WTC11 (cell line): ENCODE measurements at regions not wholly inside any gene's neighbourhood (a gene's known extent, or its start where the extent isn't known, plus 50 kb on each side); places are given as distances from the start of the nearest gene placed in this dataset.

Experiments
- ATAC-seq: fragments of 200-7000 bp; cut with Tn5 transposase; 2 replicates; pipeline ENCODE4 v1.10.0; 2021; ENCODE audit warnings: mild to moderate bottlenecking, moderate library complexity
- CTCF ChIA-PET: fragments of 300-600 bp; sonication (Branson Sonifier 250); formaldehyde crosslinking; loops from one replicate; lab custom pipeline; 2021; ENCODE audit warnings: antibody characterized with exemption; lab: Charles Lee
- POLR2A ChIA-PET: fragments of 350-600 bp; sonication (Branson Sonifier 250); formaldehyde crosslinking; loops from one replicate; lab custom pipeline; 2021; ENCODE audit warnings: antibody characterized with exemption; lab: Charles Lee
- DNase-seq: peaks from one replicate; pipeline ENCODE4 v3.0.0; 2021; ENCODE audit warnings: low spot score
- H3K27ac Mint-ChIP-seq: 2 replicates; pipeline ENCODE4 v1.8.0; 2021; ENCODE audit warnings: mixed read lengths
- H3K27me3 Mint-ChIP-seq: 2 replicates; pipeline ENCODE4 v1.8.0; 2021; ENCODE audit warnings: low read depth, mild to moderate bottlenecking, moderate library complexity, mixed read lengths
- H3K36me3 Mint-ChIP-seq: 2 replicates; pipeline ENCODE4 v1.8.0; 2021; ENCODE audit warnings: mixed read lengths
- H3K4me1 Mint-ChIP-seq: 2 replicates; pipeline ENCODE4 v1.8.0; 2022; ENCODE audit warnings: mixed read lengths
- H3K4me3 Mint-ChIP-seq: 2 replicates; pipeline ENCODE4 v1.8.0; 2021; ENCODE audit warnings: mild to moderate bottlenecking, moderate library complexity, mixed read lengths
- H3K9me3 Mint-ChIP-seq: 2 replicates; pipeline ENCODE4 v1.8.0; 2021; ENCODE audit warnings: mixed read lengths
- ATF1 ChIP-seq: sonication (generic); formaldehyde crosslinking; IDR thresholded peaks from 2 replicates; pipeline ENCODE4 v1.8.1; 2023; ENCODE audit warnings: mild to moderate bottlenecking, moderate library complexity, missing genetic modification reagents
- CREM ChIP-seq: sonication (generic); formaldehyde crosslinking; IDR thresholded peaks from 2 replicates; pipeline ENCODE4 v1.8.1; 2022; ENCODE audit warnings: mild to moderate bottlenecking, missing genetic modification reagents, moderate library complexity
- E2F4 ChIP-seq: sonication (generic); formaldehyde crosslinking; IDR thresholded peaks from 2 replicates; pipeline ENCODE4 v1.8.1; 2022; ENCODE audit warnings: low read depth, mild to moderate bottlenecking, moderate library complexity, missing genetic modification reagents, borderline replicate concordance
- FOXJ3 ChIP-seq: sonication (generic); formaldehyde crosslinking; IDR thresholded peaks from 2 replicates; pipeline ENCODE4 v1.9.0; 2021; ENCODE audit warnings: missing genetic modification reagents, mild to moderate bottlenecking, borderline replicate concordance
- IRF2 ChIP-seq: sonication (generic); formaldehyde crosslinking; IDR thresholded peaks from 2 replicates; pipeline ENCODE4 v1.8.0; 2022; ENCODE audit warnings: low read depth, missing genetic modification reagents, borderline replicate concordance
- MYBL2 ChIP-seq: sonication (generic); formaldehyde crosslinking; IDR thresholded peaks from 2 replicates; pipeline ENCODE4 v1.8.1; 2023; ENCODE audit warnings: mild to moderate bottlenecking, moderate library complexity, missing genetic modification reagents
- RORB ChIP-seq: fragments of 250-450 bp; sonication (Bioruptor Pico); IDR thresholded peaks from 2 replicates; pipeline ENCODE4 v1.9.0; 2021; ENCODE audit warnings: mild to moderate bottlenecking
- TEAD1 ChIP-seq: sonication (generic); formaldehyde crosslinking; IDR thresholded peaks from 2 replicates; pipeline ENCODE4 v1.8.0; 2022; ENCODE audit warnings: mild to moderate bottlenecking, missing genetic modification reagents
- TEAD4 ChIP-seq: sonication (generic); formaldehyde crosslinking; IDR thresholded peaks from 2 replicates; pipeline ENCODE4 v1.8.0; 2022; ENCODE audit warnings: mild to moderate bottlenecking, missing genetic modification reagents
- ZNF263 ChIP-seq: sonication (generic); formaldehyde crosslinking; IDR thresholded peaks from 2 replicates; pipeline ENCODE4 v1.8.1; 2022; ENCODE audit warnings: low read depth, mild to moderate bottlenecking, moderate library complexity, missing genetic modification reagents
- TF ChIP-seq, protein P1 (sequence below): sonication (generic); formaldehyde crosslinking; IDR thresholded peaks from 2 replicates; pipeline ENCODE4 v1.8.0; 2023; ENCODE audit warnings: mild to moderate bottlenecking, missing genetic modification reagents
- TF ChIP-seq, protein P2 (sequence below): sonication (generic); formaldehyde crosslinking; IDR thresholded peaks from 2 replicates; pipeline ENCODE4 v1.8.1; 2022; ENCODE audit warnings: mild to moderate bottlenecking, missing genetic modification reagents, moderate library complexity, borderline replicate concordance
- TF ChIP-seq, protein P3 (sequence below): sonication (generic); formaldehyde crosslinking; IDR thresholded peaks from 2 replicates; pipeline ENCODE4 v1.8.0; 2022; ENCODE audit warnings: mild to moderate bottlenecking, missing genetic modification reagents
- TF ChIP-seq, protein P4 (sequence below): sonication (generic); formaldehyde crosslinking; IDR thresholded peaks from 2 replicates; pipeline ENCODE4 v1.8.1; 2023; ENCODE audit warnings: mild to moderate bottlenecking, missing genetic modification reagents, moderate library complexity
- TF ChIP-seq, protein P5 (sequence below): sonication (generic); formaldehyde crosslinking; IDR thresholded peaks from 2 replicates; pipeline ENCODE4 v1.8.0; 2023; ENCODE audit warnings: missing genetic modification reagents
- TF ChIP-seq, protein P6 (sequence below): fragments of 250-450 bp; sonication (Bioruptor Pico); IDR thresholded peaks from 2 replicates; pipeline ENCODE4 v2.1.2; 2022; ENCODE audit warnings: mild to moderate bottlenecking, moderate library complexity

DNA sequence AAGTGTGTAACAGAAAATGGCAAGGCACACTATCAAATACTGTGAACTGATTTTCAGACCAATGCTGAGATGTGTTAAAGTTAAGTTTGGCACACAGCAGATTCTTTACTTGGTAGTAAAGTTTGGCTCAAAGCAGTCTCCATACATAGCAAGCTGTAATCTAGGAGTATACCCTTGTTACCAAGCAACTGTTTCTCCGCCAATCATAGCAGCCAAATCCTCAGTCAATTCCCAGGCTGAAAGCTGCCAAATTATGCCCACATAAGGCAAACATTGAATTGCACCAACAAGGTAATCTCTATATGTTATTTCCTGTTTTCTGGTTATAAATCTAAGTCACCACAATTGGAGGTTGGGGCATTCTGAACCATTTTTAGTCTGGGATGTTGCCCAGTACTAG, 345.7 kb downstream of the DEPDC1B start:
- DNase-seq (no peak), ATAC-seq (no peak)
- Mint-ChIP-seq H3K4me1 (no peaks in the 10 kb centered on the region), H3K4me3 (no peak overlapping the region), H3K27ac (no peak overlapping the region), H3K9me3 (no peaks in the 10 kb centered on the region), H3K36me3 (no peaks in the 10 kb centered on the region), H3K27me3 (no peaks in the 10 kb centered on the region)
- TF ChIP-seq, protein P1, sequence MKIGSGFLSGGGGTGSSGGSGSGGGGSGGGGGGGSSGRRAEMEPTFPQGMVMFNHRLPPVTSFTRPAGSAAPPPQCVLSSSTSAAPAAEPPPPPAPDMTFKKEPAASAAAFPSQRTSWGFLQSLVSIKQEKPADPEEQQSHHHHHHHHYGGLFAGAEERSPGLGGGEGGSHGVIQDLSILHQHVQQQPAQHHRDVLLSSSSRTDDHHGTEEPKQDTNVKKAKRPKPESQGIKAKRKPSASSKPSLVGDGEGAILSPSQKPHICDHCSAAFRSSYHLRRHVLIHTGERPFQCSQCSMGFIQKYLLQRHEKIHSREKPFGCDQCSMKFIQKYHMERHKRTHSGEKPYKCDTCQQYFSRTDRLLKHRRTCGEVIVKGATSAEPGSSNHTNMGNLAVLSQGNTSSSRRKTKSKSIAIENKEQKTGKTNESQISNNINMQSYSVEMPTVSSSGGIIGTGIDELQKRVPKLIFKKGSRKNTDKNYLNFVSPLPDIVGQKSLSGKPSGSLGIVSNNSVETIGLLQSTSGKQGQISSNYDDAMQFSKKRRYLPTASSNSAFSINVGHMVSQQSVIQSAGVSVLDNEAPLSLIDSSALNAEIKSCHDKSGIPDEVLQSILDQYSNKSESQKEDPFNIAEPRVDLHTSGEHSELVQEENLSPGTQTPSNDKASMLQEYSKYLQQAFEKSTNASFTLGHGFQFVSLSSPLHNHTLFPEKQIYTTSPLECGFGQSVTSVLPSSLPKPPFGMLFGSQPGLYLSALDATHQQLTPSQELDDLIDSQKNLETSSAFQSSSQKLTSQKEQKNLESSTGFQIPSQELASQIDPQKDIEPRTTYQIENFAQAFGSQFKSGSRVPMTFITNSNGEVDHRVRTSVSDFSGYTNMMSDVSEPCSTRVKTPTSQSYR (CRISPR knock-in tag), result no peak
- TF ChIP-seq FOXJ3 (CRISPR knock-in tag), result no peak
- TF ChIP-seq, protein P2, sequence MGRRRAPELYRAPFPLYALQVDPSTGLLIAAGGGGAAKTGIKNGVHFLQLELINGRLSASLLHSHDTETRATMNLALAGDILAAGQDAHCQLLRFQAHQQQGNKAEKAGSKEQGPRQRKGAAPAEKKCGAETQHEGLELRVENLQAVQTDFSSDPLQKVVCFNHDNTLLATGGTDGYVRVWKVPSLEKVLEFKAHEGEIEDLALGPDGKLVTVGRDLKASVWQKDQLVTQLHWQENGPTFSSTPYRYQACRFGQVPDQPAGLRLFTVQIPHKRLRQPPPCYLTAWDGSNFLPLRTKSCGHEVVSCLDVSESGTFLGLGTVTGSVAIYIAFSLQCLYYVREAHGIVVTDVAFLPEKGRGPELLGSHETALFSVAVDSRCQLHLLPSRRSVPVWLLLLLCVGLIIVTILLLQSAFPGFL (CRISPR knock-in tag), result no peak
- TF ChIP-seq TEAD1, result no peak
- TF ChIP-seq CREM (CRISPR knock-in tag), result no peak
- TF ChIP-seq ZNF263 (CRISPR knock-in tag), result no peak
- TF ChIP-seq IRF2 (CRISPR knock-in tag), result no peak
- no peak for TF ChIP-seq E2F4 (CRISPR knock-in tag)
- TF ChIP-seq, protein P3, sequence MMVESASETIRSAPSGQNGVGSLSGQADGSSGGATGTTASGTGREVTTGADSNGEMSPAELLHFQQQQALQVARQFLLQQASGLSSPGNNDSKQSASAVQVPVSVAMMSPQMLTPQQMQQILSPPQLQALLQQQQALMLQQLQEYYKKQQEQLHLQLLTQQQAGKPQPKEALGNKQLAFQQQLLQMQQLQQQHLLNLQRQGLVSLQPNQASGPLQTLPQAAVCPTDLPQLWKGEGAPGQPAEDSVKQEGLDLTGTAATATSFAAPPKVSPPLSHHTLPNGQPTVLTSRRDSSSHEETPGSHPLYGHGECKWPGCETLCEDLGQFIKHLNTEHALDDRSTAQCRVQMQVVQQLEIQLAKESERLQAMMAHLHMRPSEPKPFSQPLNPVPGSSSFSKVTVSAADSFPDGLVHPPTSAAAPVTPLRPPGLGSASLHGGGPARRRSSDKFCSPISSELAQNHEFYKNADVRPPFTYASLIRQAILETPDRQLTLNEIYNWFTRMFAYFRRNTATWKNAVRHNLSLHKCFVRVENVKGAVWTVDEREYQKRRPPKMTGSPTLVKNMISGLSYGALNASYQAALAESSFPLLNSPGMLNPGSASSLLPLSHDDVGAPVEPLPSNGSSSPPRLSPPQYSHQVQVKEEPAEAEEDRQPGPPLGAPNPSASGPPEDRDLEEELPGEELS (CRISPR knock-in tag), result no peak
- TF ChIP-seq ATF1 (CRISPR knock-in tag), result no peak
- TF ChIP-seq, protein P4, sequence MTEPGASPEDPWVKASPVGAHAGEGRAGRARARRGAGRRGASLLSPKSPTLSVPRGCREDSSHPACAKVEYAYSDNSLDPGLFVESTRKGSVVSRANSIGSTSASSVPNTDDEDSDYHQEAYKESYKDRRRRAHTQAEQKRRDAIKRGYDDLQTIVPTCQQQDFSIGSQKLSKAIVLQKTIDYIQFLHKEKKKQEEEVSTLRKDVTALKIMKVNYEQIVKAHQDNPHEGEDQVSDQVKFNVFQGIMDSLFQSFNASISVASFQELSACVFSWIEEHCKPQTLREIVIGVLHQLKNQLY (CRISPR knock-in tag), result no peak
- TF ChIP-seq TEAD4, result no peak
- TF ChIP-seq, protein P5, sequence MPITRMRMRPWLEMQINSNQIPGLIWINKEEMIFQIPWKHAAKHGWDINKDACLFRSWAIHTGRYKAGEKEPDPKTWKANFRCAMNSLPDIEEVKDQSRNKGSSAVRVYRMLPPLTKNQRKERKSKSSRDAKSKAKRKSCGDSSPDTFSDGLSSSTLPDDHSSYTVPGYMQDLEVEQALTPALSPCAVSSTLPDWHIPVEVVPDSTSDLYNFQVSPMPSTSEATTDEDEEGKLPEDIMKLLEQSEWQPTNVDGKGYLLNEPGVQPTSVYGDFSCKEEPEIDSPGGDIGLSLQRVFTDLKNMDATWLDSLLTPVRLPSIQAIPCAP (CRISPR knock-in tag), result no peak
- TF ChIP-seq MYBL2 (CRISPR knock-in tag), result no peak
- TF ChIP-seq, protein P6, sequence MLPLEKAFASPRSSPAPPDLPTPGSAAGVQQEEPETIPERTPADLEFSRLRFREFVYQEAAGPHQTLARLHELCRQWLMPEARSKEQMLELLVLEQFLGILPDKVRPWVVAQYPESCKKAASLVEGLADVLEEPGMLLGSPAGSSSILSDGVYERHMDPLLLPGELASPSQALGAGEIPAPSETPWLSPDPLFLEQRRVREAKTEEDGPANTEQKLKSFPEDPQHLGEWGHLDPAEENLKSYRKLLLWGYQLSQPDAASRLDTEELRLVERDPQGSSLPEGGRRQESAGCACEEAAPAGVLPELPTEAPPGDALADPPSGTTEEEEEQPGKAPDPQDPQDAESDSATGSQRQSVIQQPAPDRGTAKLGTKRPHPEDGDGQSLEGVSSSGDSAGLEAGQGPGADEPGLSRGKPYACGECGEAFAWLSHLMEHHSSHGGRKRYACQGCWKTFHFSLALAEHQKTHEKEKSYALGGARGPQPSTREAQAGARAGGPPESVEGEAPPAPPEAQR (CRISPR knock-in tag), result no peak
- TF ChIP-seq RORB (CRISPR knock-in tag), result no peak
- ChIA-PET POLR2A (no interaction called here), CTCF (no interaction called here)
